Suprapubic skin (tissue), 4 donors: ENCODE measurements at regions not wholly inside any gene's neighbourhood (a gene's known extent, or its start where the extent isn't known, plus 50 kb on each side); places are given as distances from the start of the nearest gene placed in this dataset.

ENCODE experiments used
- CTCF ChIP-seq, 2 donors: fragments of 200-600 bp in 1 of 2; fragments of 450-650 bp in 1 of 2; sonication (generic) in 1 of 2; IDR thresholded peaks; one replicate each; pipeline ENCODE4 v1.5.1; 2016 to 2019; ENCODE audit warnings: antibody characterized with exemption in 2 of 2, mild to moderate bottlenecking in 1 of 2, moderate library complexity in 1 of 2
- POLR2A ChIP-seq, 2 donors: fragments of 450-650 bp; IDR thresholded peaks; one replicate each; pipeline ENCODE4 v1.6.1; 2017; ENCODE audit warnings: antibody characterized with exemption in 2 of 2, mild to moderate bottlenecking in 2 of 2, moderate library complexity in 2 of 2
- POLR2AphosphoS5 ChIP-seq, 3 donors: sonication (generic); formaldehyde crosslinking; IDR thresholded peaks; one replicate each; pipeline ENCODE4 v1.6.1; 2017; ENCODE audit warnings: antibody characterized with exemption in 3 of 3

- no peak for TF ChIP-seq POLR2A (IDR thresholded peaks at IDR 0.05)
- TF ChIP-seq CTCF (IDR thresholded peaks at IDR 0.05), result no peak
- TF ChIP-seq POLR2AphosphoS5 (IDR thresholded peaks at IDR 0.05), result no peak
These were observed 821.4 kb downstream of the CCSER2 start for GRCh38 chr10:85149766-85150165.
